HG02798 (cell line): ENCODE measurements at regions not wholly inside any gene's neighbourhood (a gene's known extent, or its start where the extent isn't known, plus 50 kb on each side); places are given as distances from the start of the nearest gene placed in this dataset.
"Not testable (repeated sequence)": the region's sequence is repeated elsewhere in the genome, so short reads cannot be mapped to it uniquely, and the experiment has no call there.

Experiments used
- ATAC-seq: cut with Tn5 transposase; IDR thresholded peaks from one replicate; pipeline ENCODE4 v1.9.1; 2021; ENCODE audit warnings: mild to moderate bottlenecking; ENCODE audit not compliant: unreplicated experiment, poor library complexity

DNA sequence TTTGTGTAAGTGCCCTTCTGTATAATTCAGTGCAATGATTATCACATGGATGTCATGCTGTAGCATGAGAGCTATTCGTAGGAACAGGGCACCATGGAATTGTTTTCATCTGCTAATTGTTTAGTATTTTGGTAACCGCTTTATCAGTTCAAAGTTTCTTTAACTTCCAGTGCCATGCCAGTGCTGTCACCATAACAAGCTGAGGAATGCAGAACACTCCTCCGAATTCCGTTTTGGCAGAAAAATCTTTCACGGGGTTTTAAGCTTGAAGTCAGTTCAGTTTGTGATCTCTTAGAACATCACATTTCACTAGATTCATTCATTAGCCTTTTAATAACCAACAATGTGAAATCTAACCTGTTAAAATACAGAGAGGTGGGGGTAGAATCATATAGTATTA lies 117.2 kb upstream of the SEMA3C start:
- no peak for ATAC-seq

DNA sequence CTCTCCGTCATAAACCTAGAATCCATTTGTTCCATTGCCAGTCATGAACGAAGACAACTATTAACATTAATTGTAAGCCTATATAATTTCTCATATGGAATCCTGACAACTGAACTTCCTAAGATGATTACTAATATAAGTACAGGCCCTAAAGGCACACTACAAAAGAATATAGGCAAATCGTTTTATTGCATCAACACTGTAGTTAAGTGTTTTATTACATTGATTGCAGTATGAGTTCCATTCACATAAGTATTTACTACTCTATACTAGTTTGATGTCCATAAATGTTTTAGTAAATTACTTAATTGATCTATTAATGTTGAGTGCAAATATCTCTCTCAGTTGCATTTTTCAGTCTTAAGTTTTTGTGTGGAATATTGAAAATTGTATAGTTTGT lies 113.1 kb upstream of the SEMA3C start:
- ATAC-seq: no peak

DNA sequence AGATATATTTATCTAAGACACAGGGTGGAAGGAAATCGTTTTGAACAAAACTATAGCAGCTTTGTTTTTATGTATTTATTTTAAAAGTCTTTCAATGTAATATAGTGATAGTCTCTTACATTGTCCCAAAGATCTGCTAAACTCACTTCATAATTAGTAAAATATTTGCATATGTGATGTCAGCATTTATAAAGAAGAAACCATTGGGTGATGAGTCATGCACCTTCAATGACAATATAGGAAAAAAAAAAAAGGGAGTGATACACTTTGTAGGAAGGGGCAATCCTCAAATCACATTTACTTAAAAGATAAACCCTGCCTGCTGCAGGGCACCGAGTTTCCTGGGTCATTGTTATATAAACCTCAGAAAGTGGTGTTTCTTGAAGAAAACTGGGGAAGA lies 112.4 kb upstream of the SEMA3C start:
- ATAC-seq: no peak

DNA sequence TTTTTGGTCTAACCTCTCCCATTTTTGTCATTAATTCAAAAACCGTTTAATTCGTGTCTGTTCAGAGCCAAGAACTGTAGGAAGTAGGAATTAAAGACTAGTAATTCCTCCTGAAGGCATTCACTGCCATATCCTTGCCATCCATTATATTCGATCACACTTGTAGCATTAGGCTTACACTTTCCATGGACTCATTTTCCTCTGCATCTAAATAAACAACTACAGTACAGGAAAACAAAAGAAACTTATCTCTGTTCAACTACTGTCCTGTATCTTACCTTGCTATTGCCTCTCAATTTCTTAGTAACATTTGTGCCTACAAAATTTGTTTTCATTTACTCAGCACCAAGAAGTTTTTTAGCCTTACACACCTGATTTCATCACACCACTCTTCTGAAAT lies 111.6 kb upstream of the SEMA3C start:
- ATAC-seq: no peak

DNA sequence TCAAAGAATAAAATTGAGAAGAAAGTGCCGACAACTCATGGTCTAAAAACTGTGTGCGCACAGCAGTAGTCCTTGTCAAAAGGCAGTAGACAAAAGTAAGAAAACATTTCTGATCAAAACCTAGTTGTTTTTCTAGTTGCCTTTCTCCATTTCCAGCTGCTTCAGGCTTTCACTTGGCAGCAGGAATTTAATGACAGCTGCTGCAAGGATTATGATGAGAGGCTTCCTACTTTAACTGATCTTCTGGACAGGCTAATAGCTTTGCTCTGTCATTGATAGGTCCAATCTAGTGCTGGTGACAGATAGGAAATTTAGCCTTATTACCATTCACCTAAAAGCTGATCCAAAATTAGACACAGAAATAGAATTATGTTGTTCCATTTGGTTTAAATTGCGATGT lies 110.7 kb upstream of the SEMA3C start:
- no peak for ATAC-seq

DNA sequence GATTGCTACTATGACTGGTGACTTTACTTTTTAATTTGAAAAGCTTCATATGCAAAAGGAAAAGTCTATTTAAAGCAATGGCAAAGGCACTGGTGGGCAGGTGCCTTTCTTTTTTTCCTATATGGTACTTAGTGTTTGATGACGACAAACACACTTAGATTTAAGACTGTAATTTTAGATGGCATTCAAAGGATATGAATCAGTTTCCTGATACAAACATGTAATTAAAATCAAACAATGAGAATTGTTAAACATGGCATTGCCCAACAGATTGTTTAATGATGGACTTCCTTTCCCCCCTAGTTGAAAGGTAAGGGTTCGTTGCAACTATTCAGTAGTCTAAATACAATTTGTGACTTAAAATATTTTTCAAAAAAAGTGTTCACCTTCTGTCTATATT lies 106.5 kb upstream of the SEMA3C start:
- no peak for ATAC-seq

DNA sequence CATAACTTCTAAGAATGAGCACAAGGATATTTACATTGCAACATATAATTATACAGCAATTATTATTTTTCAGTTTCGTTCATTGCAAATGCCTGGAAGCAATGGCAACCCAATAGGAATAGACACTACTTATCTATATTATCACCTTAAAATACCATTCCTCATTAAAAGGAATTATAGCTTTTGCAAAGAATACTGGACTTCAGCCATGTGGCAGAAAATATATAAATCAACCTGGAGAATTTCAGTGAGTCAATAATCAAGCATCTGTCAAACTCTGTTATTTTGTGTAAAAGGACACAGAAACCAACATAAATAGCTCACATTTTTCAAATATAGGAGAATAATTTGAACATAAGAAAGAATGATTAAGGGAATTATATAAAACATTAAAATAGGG lies 96.1 kb upstream of the SEMA3C start:
- ATAC-seq: no peak

DNA sequence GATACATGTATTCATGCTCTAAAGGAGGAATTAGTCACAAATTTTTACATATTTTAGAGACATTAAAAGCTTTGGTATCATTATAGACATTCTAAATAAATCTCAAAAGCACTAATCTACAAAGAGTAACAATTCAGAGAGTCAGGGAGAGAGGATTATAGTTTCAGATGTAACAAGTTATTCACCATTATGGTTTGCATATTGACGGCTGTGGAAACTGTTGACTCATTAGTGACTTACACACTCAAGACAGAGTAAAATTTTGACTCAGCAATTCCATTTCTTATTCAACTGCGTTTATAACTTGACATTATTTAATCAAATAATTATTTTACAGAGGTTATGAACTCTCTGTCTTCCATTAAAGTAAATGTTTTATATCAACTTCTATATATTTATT lies 95.4 kb upstream of the SEMA3C start:
- ATAC-seq: no peak

DNA sequence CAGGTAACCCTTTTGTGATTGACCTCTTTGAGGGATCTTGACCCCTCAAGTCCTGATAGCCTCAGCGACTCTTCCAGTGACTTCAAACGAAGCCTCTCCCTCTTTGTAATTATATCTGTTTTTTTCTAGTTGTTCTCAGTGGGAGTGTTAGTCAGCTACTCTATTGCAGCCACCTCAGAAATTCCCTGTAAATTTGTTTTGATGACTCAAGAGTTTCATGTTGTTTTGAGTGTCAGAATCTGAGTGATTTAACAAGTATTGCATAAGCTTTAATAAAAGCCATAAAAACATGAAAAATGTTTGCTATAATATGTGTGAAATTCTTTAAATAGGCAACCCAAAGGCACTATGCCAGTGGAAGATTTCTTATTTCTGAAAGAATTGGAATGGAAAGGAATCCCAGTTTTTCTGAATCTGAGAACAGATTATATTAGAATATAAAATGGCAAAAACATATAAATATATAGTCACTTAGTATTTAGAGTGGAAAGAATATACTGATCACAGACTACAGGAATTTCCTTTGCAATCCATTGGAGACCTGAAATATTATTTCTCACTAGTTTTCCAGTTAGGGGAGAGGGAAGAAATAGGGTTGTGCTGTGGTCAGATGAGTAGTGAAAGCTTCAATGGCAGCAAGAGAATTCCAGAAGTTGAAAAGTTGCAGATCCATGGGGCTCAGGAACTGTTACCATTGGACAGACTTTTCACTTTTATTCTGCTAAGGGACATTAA lies 94.4 kb upstream of the SEMA3C start:
- no peak for ATAC-seq

DNA sequence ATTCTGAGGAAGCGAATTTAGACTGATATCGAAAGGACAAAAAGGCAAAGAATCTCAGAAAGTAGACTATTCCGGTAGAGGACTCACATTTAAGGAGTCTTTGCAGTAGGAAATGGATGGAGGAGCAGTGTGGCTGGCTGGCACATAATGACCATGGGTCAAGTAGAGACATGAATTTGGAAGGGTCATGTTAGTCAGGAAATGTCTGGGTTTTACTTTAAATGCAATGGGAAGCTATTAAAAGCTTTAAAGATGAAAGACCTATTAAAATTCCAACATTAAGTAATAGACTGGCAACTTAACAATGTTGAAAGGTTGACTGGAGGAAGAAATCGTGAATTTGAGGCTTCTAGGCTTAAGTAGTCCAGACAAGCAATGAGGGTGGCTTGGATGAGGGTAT lies 90.0 kb upstream of the SEMA3C start:
- no peak for ATAC-seq

DNA sequence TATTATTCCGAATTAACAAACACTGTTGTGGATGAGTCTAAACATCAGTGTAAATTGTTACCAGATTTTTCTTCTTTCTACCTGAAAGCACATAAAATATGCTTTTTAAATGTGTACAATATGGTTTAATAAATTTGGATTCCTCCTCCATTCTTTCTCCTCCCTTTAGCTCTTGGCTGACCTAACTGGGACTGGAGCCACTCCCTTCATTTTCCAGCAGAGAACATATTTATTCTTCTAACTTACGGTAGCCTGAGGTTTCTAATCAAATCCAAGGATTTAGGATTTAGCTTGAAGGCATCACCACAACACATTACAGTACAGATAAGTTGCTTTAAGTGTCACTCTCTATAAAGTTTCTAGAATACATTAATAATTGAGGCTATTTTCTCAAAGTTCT lies 88.2 kb upstream of the SEMA3C start:
- no peak for ATAC-seq

DNA sequence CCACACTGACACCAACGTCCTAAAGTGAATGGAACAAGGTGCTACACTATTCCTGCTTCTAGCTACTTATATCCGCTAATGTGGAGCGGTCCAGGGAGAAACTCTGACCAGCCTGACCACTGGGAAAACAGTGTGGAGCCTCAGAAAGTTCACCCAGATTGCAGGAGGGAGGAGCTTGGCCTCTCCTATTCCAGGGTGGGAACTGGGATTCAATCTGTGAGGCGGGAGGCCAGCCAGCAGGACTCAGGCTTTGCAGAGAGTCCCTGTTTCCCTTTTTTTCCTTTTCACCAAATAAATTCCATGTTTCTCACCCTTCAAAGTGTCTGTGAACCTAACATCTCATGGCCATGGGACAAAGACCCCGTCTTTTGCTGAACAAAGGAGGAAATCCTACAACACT lies 86.4 kb upstream of the SEMA3C start:
- ATAC-seq: no peak

DNA sequence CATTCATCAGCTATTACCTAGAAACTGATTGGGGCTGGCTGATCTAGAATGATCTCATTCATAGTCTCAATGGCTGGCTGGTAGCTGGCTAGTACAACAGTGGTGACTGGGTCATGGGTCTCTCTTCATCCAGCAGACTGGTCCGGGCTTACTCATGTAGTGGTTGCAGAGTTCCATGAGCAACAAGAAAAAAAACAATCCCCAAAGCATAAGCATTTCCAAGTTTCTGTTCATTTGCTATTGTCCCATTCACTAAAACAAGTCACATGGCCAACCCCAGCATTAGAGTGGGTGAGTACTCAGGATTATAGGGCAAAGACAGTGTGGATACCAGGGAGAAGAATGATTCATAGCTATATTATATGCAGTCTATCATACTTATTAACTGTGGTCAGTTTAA lies 85.2 kb upstream of the SEMA3C start:
- ATAC-seq: no peak

DNA sequence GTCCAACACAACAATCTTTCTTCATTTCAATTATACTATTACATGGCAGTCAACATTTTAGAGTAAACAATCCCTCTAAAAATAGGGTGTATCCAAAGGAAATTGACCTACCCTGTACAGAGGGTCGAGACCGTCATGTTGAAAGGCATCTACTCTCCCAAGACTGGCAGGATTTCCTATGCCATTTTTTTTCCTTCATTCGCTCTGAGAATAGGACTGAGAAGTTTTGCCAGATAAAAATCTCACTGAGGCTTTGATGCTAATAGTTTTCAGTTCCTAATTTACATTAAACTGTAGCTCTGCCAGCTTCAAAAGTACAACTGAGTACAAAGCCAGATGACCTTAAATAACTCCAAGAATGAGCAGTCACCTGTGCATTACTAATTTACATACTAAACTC lies 84.5 kb upstream of the SEMA3C start:
- no peak for ATAC-seq

DNA sequence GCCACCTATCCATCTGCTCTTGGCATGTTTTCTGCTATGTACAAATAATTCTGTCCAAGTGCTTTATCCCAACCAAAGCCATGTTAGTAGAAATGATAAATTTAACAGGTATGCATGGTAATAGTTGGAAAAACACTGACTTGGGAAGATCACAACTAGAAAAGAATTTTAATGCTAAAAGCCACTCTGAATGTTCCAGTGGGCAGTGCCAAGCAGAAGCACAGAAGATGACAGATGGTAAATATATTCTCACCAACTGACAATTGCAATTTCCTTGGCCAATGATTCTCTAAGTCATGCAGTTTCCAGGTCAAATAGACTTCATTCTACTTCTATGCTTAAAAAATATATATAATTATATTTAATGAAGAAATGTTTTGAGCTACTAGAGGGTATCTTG lies 83.6 kb upstream of the SEMA3C start:
- ATAC-seq: no peak

DNA sequence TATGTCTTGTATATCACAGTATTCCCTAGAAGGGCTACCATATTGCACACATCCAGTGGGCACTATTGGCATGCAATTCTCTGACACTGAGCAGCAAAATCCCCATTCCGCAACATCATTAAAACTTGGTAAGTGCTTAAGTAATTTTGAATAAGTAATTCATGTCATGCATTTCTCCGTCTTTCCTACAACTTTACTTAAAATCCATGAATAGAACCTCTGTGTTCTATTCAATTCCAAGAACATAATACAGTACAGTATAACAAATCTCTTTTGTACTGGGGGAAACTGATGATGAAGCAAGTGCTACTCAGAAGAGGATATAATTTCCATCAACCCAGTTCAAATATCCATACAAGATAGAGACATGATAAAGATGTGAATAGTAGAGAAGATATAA lies 80.9 kb upstream of the SEMA3C start:
- ATAC-seq: no peak

DNA sequence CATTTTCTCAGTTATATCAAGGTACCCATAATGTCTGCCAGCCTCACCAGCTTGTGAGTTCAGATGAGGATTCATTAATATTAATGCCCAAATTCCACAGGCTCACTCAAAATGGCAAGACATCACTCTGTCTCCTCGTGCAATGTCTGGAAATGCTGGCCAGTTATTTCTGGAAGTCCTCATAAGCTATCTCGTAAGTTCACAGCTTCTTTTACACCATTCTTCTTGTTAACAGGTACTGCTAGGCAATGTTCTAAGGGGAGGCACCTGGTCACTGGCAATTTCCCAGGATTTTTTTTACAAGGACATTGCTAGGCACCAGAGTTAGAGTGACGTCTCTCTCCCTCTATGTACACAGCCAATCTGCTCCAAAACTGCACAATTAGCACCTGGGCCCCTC lies 80.2 kb upstream of the SEMA3C start:
- no peak for ATAC-seq

DNA sequence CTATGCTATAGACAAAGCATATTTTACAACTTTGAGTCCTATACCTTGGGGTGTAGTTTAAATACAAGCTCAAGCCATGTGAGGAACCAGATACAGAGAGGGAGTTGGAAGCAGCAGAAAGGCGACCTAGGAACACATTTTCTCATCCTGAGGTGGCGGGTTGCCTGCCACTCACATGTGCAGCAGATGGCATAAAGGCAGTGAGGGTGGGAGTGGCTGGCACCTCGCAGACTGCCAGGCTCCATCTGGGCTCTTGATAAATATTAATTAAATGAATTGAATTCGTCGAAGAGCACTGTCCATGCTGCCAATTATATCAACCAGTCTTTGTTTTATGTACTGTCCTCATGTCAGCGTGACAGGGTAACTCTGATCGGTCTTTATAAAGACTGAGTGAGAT lies 79.0 kb upstream of the SEMA3C start:
- ATAC-seq: no peak

DNA sequence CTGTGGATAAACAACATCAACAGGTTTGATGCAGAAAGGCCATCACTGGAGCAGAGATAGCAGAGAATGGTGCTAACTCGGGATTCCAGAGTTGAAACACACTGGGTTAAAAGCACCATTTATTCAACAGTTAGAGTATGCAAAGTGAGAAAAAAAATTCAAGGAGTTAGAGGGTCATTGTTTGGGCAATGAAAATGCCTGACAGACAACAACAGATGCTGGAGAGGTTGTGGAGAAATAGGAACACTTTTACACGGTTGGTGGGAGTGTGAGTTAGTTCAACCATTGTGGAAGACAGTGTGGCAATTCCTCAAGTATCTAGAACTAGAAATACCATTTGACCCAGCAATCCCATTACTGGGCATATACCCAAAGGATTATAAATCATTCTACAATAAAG lies 77.4 kb upstream of the SEMA3C start:
- ATAC-seq: not testable (repeated sequence)

DNA sequence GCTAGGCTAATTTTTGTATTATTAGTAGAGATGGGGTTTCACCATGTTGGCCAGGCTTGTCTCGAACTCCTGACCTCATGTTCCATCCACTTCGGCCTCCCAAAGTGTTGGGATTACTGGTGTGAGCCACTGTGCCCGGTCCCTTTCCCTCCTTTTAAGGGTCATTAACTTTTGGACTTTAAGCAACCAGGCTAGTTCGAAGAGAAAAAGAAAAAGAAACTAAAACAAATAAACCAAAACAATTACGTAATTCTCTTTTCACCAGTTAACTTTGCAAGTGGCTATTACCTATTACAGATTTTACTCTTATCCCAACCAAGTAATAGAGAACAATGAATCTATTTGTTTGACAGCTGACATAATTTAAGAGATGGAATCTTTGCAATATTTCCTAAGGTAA lies 72.8 kb upstream of the SEMA3C start:
- no peak for ATAC-seq

DNA sequence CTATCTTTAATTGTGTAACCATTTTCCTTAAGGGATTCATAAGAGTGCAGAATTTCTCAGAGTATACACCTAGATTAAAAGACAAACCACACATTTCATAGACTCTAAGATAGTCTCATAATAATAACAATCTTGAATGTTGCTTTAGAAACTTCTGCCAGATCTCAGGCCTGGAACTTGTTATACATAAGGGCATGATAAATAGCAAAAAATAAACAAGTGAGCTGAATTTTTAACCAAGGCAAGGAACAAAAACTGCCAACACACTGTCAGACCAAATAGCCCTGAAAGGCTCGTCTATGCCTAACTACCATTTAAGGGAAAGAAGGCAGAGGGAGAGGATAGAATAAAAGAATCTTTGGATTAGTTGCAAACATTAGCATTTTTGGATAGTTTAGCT lies 65.8 kb upstream of the SEMA3C start:
- ATAC-seq: no peak

DNA sequence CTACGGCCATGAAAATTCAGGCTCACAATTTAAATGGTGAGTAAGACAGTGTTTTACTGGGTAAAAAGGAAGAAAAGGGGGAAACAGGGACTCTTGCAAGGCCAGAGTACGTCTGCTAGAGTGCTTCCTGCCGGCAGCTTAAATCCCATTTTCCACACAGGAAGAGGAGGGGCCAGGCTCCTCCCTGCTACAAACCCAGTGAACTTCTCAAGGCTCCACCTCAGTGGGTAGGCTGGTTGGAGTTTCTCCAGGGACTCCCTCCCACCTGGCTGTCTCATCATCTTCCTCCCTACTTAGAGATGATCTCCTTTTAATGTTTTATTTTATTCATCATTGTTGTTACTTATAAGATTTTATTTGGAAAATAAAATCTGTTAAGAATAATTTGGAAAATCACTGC lies 62.6 kb upstream of the SEMA3C start:
- ATAC-seq: no peak

DNA sequence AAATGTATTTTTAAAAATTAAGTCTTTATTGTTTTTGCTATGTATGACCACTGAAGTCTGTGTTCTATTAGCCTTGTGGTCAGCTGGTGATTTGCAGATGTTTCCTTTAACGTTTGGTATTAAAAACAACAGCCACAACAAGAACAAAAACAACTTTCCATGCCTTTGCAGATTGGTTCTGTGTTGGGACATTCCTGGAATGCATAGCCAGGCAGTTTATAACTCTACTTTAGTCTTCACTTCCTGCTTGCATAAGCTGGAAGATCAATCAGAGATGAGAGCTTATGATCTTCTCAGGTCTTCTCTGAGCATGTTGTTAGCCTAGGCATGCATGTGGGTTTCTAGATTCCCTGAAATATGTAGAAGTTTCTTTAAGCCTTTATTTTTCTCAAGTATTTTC lies 58.9 kb upstream of the SEMA3C start:
- no peak for ATAC-seq
